ENCODE measurements at regions not wholly inside any gene's neighbourhood (a gene's known extent, or its start where the extent isn't known, plus 50 kb on each side); places are given as distances from the start of the nearest gene placed in this dataset.

DNA sequence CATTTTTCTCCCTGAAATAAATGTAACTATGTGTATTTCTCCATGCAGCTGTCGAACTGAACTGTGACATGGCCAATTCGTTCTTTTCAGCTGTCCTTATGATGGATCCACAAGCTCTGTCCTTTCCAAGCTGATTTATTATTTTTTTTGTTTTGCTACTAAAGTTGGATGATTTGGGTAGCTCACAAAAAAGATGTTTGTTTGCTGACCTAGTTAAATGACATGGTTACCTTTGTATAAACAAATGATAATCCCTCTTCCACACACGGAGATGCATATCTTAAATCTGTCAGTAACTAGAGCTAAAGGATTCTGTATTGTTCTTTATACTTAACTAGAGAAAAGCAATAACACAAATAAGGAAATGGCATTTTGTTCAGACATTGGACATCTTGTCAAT lies 884.3 kb upstream of the PCDH20 start:
- TF ChIP-seq POLR2A (IDR thresholded peaks at IDR 0.05), result no peak
- TF ChIP-seq, protein P1, sequence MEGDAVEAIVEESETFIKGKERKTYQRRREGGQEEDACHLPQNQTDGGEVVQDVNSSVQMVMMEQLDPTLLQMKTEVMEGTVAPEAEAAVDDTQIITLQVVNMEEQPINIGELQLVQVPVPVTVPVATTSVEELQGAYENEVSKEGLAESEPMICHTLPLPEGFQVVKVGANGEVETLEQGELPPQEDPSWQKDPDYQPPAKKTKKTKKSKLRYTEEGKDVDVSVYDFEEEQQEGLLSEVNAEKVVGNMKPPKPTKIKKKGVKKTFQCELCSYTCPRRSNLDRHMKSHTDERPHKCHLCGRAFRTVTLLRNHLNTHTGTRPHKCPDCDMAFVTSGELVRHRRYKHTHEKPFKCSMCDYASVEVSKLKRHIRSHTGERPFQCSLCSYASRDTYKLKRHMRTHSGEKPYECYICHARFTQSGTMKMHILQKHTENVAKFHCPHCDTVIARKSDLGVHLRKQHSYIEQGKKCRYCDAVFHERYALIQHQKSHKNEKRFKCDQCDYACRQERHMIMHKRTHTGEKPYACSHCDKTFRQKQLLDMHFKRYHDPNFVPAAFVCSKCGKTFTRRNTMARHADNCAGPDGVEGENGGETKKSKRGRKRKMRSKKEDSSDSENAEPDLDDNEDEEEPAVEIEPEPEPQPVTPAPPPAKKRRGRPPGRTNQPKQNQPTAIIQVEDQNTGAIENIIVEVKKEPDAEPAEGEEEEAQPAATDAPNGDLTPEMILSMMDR (IDR thresholded peaks at IDR 0.05), result no peak
